ENCODE measurements at regions not wholly inside any gene's neighbourhood (a gene's known extent, or its start where the extent isn't known, plus 50 kb on each side); places are given as distances from the start of the nearest gene placed in this dataset.

DNA sequence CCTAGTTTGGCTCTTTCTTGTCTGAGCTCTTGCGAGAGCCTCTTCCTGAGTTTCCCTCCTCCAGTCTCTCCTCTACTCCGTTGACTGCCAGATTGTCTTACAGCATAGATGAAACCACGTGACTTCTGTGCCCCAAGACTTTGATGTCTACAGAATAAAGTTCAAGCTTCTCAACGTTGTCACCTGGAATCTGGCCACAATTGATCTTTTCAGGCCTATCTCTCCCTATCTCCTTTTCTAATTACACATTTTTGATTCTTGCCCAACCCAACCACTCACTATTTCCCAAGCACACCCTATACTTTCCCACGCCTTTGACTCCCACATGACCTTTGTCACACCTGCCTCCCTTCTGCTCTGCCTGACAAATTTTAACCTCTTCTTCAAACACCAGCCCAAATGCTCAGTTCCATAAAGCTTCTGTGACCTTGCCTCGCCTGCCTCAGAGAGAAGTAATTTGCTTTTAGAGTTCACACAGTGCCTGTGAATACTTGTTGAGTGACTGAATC is 52.4 kb upstream of the PMFBP1 start:
- H3K9ac ChIP-seq (ENCODE audit: low read length), result no peak overlapping the region
- H3K27ac ChIP-seq (ENCODE audit: low read depth, low read length), result no peak overlapping the region

DNA sequence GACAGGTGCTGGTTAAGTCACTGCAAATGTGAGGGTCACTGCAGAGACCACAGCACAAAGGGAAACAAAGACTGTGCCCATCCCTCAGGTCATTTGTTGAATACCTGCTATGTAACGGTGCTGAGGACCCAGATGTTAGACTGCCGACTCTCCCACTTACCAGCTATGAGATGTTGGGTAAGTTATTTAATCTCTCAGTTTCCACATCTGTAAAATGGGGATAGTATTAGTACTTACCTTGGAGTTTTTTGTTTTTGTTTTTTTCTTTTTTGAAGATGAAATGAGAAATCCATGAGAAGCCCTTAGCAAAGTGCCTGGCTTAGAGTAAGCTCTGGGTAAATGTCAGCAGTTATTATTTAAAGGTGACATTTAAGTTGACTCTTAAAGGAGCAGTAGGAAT is 50.5 kb upstream of the PMFBP1 start:
- Histone ChIP-seq H3K27me3 (ENCODE audit: control insufficient read depth, insufficient read depth, low read length) (no peaks in the 10 kb centered on the region), H3K27ac (ENCODE audit: low read depth, low read length) (no peak overlapping the region), H3K9ac (ENCODE audit: low read length) (no peak overlapping the region), H3K4me3 (ENCODE audit: low read length) (no peak overlapping the region), H3K36me3 (ENCODE audit: control insufficient read depth, insufficient read depth, low read length) (no peaks in the 10 kb centered on the region), H3K4me1 (ENCODE audit: control insufficient read depth, insufficient read depth, low read length) (no peaks in the 10 kb centered on the region)

More for the DNA sequence above, 52.4 kb upstream of the PMFBP1 start:
- Histone ChIP-seq H3K4me1 (ENCODE audit: control insufficient read depth, insufficient read depth, low read length) (no peaks in the 10 kb centered on the region), H3K4me3 (ENCODE audit: low read length) (no peak overlapping the region), H3K27me3 (ENCODE audit: control insufficient read depth, insufficient read depth, low read length) (no peaks in the 10 kb centered on the region), H3K36me3 (ENCODE audit: control insufficient read depth, insufficient read depth, low read length) (no peaks in the 10 kb centered on the region)
